Mammary epithelial cell (primary cell): ENCODE measurements at regions not wholly inside any gene's neighbourhood (a gene's known extent, or its start where the extent isn't known, plus 50 kb on each side); places are given as distances from the start of the nearest gene placed in this dataset.

Experiments used
- EZH2 ChIP-seq: IDR thresholded peaks from 2 replicates; pipeline ENCODE4 v1.6.1; 2012; ENCODE audit warnings: low read length, inconsistent platforms, borderline replicate concordance
- TF ChIP-seq, protein P1 (sequence below), 2 donors: IDR thresholded peaks in 1 of 2; conservative IDR thresholded peaks in 1 of 2; 2 replicates each; pipeline ENCODE4 v1.5.1; 2011 to 2012; ENCODE audit warnings: inconsistent platforms in 2 of 2, low read length in 2 of 2, mild to moderate bottlenecking in 2 of 2, control low read depth in 1 of 2, low read depth in 1 of 2; ENCODE audit not compliant: insufficient read depth in 1 of 2; ENCODE audit errors: extremely low read depth in 1 of 2

GRCh38 chr5:125181159-125181558 is 434.7 kb upstream of the ZNF608 start:
- no peak for TF ChIP-seq EZH2
- TF ChIP-seq, protein P1, sequence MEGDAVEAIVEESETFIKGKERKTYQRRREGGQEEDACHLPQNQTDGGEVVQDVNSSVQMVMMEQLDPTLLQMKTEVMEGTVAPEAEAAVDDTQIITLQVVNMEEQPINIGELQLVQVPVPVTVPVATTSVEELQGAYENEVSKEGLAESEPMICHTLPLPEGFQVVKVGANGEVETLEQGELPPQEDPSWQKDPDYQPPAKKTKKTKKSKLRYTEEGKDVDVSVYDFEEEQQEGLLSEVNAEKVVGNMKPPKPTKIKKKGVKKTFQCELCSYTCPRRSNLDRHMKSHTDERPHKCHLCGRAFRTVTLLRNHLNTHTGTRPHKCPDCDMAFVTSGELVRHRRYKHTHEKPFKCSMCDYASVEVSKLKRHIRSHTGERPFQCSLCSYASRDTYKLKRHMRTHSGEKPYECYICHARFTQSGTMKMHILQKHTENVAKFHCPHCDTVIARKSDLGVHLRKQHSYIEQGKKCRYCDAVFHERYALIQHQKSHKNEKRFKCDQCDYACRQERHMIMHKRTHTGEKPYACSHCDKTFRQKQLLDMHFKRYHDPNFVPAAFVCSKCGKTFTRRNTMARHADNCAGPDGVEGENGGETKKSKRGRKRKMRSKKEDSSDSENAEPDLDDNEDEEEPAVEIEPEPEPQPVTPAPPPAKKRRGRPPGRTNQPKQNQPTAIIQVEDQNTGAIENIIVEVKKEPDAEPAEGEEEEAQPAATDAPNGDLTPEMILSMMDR (conservative IDR thresholded peaks at IDR 0.05 in 1 of 2, IDR thresholded peaks at IDR 0.05 in 1 of 2; ENCODE audit: extremely low read depth in 1 of 2, insufficient read depth in 1 of 2, low read depth in 1 of 2, low read length in 2 of 2), result no peak
